Endodermal cell (in vitro differentiated cells): ENCODE measurements at regions not wholly inside any gene's neighbourhood (a gene's known extent, or its start where the extent isn't known, plus 50 kb on each side); places are given as distances from the start of the nearest gene placed in this dataset.

Source experiments
- DNase-seq: peaks from one replicate; pipeline ENCODE4 v3.0.0-alpha.2; 2017
- H3K27ac ChIP-seq: 2 replicates; pipeline ENCODE4 v1.5.1; 2013; ENCODE audit warnings: mild to moderate bottlenecking, low read depth, low read length, moderate library complexity
- H3K27me3 ChIP-seq: 2 replicates; pipeline ENCODE4 v1.6.1; 2013; ENCODE audit warnings: mild to moderate bottlenecking, low read length, moderate library complexity; ENCODE audit not compliant: insufficient read depth, control insufficient read depth, poor library complexity, severe bottlenecking
- H3K36me3 ChIP-seq: 2 replicates; pipeline ENCODE4 v1.7.0; 2013; ENCODE audit warnings: mild to moderate bottlenecking, low read length, moderate library complexity; ENCODE audit not compliant: control insufficient read depth, insufficient read depth
- H3K4me1 ChIP-seq: one replicate; pipeline ENCODE4 v1.7.0; 2013; ENCODE audit warnings: low read length; ENCODE audit not compliant: control insufficient read depth, insufficient read depth
- H3K4me3 ChIP-seq: 2 replicates; pipeline ENCODE4 v1.5.1; 2013; ENCODE audit warnings: mild to moderate bottlenecking, low read length, moderate library complexity
- H3K9ac ChIP-seq: 2 replicates; pipeline ENCODE4 v1.6.1; 2013; ENCODE audit warnings: mild to moderate bottlenecking, low read length, moderate library complexity; ENCODE audit not compliant: poor library complexity, severe bottlenecking; ENCODE audit errors: extremely low read depth
- H3K9me3 ChIP-seq: 2 replicates; pipeline ENCODE4 v1.6.1; 2013; ENCODE audit warnings: mild to moderate bottlenecking, low read length, moderate library complexity; ENCODE audit not compliant: control insufficient read depth
- H3K27ac Mint-ChIP-seq: 2 replicates; pipeline ENCODE4 v1.8.0; 2020; ENCODE audit warnings: mixed read lengths
- H3K27me3 Mint-ChIP-seq: 2 replicates; pipeline ENCODE4 v1.8.0; 2021; ENCODE audit warnings: mild to moderate bottlenecking, mixed read lengths; ENCODE audit not compliant: insufficient read depth
- H3K36me3 Mint-ChIP-seq: 2 replicates; pipeline ENCODE4 v1.8.0; 2020; ENCODE audit warnings: low read depth, mixed read lengths
- H3K4me1 Mint-ChIP-seq: 2 replicates; pipeline ENCODE4 v1.8.0; 2020; ENCODE audit warnings: mixed read lengths
- H3K4me3 Mint-ChIP-seq: 2 replicates; pipeline ENCODE4 v1.8.0; 2020; ENCODE audit warnings: mild to moderate bottlenecking, moderate library complexity, mixed read lengths
- H3K9me3 Mint-ChIP-seq: 2 replicates; pipeline ENCODE4 v1.8.0; 2020; ENCODE audit warnings: mild to moderate bottlenecking, mixed read lengths
- WGBS, 2 experiments: methylation state at CpG; one replicate each; pipeline versions ENCODE4 v1.1.5 to v1.1.7; 2013; ENCODE audit warnings: missing lambda C conversion rate in 2 of 2, mixed read lengths in 1 of 2; ENCODE audit not compliant: insufficient coverage in 1 of 2, insufficient read length in 1 of 2; 5-methylcytosine and 5-hydroxymethylcytosine counted together
- TF ChIP-seq, protein P1 (sequence below): fragments of 200-600 bp; sonication (generic); conservative IDR thresholded peaks from 2 replicates; pipeline ENCODE4 v1.5.0; 2021; ENCODE audit warnings: antibody characterized with exemption, mild to moderate bottlenecking

DNA sequence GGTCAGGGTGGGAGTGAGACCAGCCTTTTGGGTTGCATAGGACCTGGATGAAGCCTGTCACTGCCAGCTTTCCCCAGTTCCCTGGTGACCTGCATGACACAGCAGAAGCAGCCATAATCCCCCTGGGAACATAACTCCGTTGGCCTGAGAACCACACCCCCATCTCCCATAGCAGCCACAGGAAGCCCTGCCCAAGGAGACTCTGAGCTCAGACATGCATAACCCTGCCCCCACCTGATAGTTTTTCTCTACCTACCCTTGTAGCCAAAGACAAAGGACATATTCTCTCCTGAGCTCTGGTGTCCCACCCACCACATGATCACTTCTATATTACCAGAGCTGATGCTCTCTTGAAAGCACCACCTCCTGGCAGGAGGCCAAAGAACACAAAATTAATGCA, 413.5 kb upstream of the HTR2A start:
- H3K4me1 ChIP-seq, result no peaks in the 10 kb centered on the region
- DNase-seq, result peak; percentile 64
- H3K9ac ChIP-seq, result no peak overlapping the region
- peaks cover 6% of the 10 kb centered on the region for H3K4me1 Mint-ChIP-seq
- H3K36me3 Mint-ChIP-seq, result peaks cover 2% of the 10 kb centered on the region
- 93% methylated on average over 1 of the region's 1 CpG; no CpG with 5 or more reads in 1 of the 2 experiments for WGBS, 2 experiments
- H3K4me3 Mint-ChIP-seq, result no peak overlapping the region
- peaks cover 36% of the 10 kb centered on the region for H3K27me3 ChIP-seq
- TF ChIP-seq, protein P1, sequence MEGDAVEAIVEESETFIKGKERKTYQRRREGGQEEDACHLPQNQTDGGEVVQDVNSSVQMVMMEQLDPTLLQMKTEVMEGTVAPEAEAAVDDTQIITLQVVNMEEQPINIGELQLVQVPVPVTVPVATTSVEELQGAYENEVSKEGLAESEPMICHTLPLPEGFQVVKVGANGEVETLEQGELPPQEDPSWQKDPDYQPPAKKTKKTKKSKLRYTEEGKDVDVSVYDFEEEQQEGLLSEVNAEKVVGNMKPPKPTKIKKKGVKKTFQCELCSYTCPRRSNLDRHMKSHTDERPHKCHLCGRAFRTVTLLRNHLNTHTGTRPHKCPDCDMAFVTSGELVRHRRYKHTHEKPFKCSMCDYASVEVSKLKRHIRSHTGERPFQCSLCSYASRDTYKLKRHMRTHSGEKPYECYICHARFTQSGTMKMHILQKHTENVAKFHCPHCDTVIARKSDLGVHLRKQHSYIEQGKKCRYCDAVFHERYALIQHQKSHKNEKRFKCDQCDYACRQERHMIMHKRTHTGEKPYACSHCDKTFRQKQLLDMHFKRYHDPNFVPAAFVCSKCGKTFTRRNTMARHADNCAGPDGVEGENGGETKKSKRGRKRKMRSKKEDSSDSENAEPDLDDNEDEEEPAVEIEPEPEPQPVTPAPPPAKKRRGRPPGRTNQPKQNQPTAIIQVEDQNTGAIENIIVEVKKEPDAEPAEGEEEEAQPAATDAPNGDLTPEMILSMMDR, result no peak
- no peaks in the 10 kb centered on the region for H3K36me3 ChIP-seq
- H3K27ac Mint-ChIP-seq, result peak overlapping the region; percentile 32
- no peak overlapping the region for H3K27ac ChIP-seq
- peaks cover 12% of the 10 kb centered on the region for H3K9me3 Mint-ChIP-seq
- H3K9me3 ChIP-seq, result peaks cover 18% of the 10 kb centered on the region
- H3K4me3 ChIP-seq, result no peak overlapping the region
- H3K27me3 Mint-ChIP-seq, result peaks cover 11% of the 10 kb centered on the region

DNA sequence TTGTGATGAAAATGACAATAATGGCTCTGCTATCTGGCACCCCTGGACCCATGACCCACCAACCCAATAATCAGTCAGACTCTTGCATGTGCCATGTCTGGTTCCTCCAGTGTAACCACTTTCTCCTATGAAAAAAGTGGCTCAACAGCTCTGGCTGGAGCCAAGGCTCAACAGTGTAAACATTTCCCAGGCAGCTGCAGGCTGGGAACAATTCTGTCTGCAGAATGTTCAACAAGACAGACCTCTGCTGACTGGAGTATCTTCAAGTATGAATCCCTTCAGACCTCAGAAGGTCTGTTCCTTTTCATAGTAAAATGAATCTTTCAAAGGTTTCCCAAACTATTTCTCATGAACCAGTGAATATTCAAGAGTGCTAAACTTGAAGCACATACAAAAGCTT, 410.1 kb upstream of the HTR2A start:
- Mint-ChIP-seq H3K4me3 (no peak overlapping the region), H3K27me3 (peaks cover 11% of the 10 kb centered on the region), H3K9me3 (peaks cover 12% of the 10 kb centered on the region), H3K36me3 (peaks cover 2% of the 10 kb centered on the region), H3K4me1 (peaks cover 10% of the 10 kb centered on the region), H3K27ac (no peak overlapping the region)
- Histone ChIP-seq H3K27ac (no peak overlapping the region), H3K27me3 (peaks cover 17% of the 10 kb centered on the region), H3K9me3 (peaks cover 14% of the 10 kb centered on the region), H3K4me1 (no peaks in the 10 kb centered on the region), H3K9ac (no peak overlapping the region), H3K4me3 (no peak overlapping the region), H3K36me3 (no peaks in the 10 kb centered on the region)
- DNase-seq, result no peak
- TF ChIP-seq, protein P1, result no peak

DNA sequence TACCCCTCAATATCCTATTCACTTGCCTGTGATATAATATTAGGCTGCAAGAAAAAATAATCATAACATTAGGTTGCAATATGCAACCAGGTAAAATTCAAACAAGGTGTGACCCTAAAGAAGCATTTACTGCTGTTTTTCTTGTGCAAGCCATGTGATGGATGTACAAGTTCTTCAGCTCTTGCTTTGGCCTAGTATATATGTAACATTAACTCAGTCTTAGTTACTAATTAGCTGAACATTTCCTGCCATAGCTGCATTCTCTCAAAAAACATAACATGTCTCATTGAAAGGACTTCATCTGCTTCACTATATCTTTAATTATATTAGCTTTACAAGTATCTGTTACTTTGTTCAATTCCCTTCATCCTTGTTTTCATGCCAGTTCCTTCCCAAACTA, 406.8 kb upstream of the HTR2A start:
- H3K4me3 ChIP-seq, result no peak overlapping the region
- peaks cover 6% of the 10 kb centered on the region for H3K27me3 ChIP-seq
- H3K9ac ChIP-seq, result no peak overlapping the region
- H3K9me3 ChIP-seq, result no peaks in the 10 kb centered on the region
- Mint-ChIP-seq H3K4me1 (peaks cover 5% of the 10 kb centered on the region), H3K4me3 (no peak overlapping the region), H3K27me3 (no peaks in the 10 kb centered on the region), H3K36me3 (no peaks in the 10 kb centered on the region), H3K9me3 (no peaks in the 10 kb centered on the region), H3K27ac (no peak overlapping the region)
- H3K27ac ChIP-seq, result no peak overlapping the region
- TF ChIP-seq, protein P1, result no peak
- no peak for DNase-seq
- H3K4me1 ChIP-seq, result no peaks in the 10 kb centered on the region
- H3K36me3 ChIP-seq, result no peaks in the 10 kb centered on the region
